NCI-H446 treated with DMSO at 0.1 percent for 48 hours (cell line): ENCODE measurements at regions not wholly inside any gene's neighbourhood (a gene's known extent, or its start where the extent isn't known, plus 50 kb on each side); places are given as distances from the start of the nearest gene placed in this dataset.

Source experiments
- DNase-seq: peaks from one replicate; lab custom pipeline; 2025; lab: John Stamatoyannopoulos, UW

DNA sequence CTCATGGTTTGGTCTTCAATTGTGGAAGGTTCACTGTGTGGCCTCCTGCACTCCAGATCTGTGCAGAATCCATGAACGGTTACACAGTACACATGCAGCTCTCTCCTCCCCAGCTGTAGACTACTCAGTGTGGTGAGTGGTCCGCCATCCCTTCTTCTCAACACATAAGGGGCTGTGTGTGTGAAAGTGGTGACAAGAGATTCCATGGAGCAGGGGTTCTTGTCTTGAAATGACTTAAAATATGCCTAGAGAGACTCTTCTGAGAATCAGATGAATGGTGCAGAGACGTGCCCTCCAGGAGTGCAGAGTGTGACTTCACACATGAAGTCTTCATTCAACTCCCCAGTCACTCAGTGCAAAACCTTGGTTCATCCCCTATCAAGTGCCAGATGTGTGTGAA is 151.0 kb upstream of the COPS8 start:
- DNase-seq: no peak

GRCh38 chr2:236935083-236935482 is 150.6 kb upstream of the COPS8 start:
- no peak for DNase-seq

GRCh38 chr2:236935631-236936445 is 149.9 kb upstream of the COPS8 start:
- DNase-seq: no peak

DNA sequence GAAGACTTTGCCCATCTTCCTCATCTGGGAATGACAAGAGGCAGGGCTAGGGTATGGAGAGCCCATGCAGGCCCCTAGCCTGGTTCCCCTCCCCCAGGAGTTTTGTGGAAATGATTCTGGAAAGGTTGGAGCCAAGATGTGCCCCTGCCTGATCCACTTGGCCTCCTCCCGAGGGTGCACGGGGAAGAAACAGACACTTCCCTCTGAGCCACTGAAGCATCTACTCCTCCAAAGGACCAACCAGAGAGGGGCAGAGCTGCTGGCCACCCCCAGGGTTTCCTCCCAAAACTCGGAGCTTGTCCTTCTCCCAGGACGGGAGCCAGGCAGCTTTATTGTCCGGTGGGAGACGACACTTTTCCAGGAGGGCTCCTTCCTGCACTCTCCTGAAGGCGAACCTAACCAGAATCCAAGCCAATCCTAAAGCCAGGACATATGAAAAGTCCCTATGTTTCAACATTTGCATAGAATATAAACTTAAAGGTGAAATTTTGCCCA is 149.2 kb upstream of the COPS8 start:
- DNase-seq: no peak

DNA sequence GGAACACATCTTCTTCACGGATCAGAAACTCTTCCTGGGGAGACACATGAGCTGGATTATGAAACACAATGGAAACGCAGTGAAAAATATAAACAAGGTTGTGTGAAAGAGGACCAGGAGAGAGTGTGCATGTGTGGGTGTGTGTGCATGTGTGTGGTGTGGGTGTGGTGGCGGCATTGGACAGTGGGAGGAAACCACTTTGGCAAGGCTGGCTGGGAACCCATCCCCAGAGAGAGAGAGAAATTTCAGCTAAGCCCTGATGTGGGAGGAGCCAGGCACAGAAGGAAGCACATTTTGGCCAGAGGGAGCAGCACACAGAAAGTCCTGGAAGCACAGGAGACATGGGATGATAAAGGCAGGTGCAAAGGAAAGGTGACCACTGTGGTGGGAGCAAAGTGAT is 147.6 kb upstream of the COPS8 start:
- no peak for DNase-seq

DNA sequence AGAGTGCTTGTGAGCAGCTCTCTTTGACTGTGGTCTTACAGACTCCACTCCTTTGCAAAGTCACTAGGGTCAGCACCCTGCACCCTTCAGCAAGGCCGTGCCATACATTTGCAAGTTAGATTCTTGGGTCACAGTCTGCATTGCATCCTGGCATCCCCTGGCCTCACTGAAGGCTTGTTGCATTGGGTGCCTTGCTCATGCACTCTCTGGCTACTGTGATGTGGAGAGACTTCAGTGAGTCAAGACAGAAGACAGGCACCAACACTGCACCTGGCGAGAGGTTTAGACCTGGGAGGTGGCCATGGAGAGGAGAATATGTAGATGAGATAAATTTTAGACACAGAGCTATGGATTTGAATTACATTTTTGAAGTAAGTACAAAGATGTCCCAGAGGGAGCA is 146.4 kb upstream of the COPS8 start:
- no peak for DNase-seq

GRCh38 chr2:236939721-236940231 is 145.9 kb upstream of the COPS8 start:
- peak; percentile 44 for DNase-seq

GRCh38 chr2:236940497-236940896 is 145.2 kb upstream of the COPS8 start:
- DNase-seq: no peak

DNA sequence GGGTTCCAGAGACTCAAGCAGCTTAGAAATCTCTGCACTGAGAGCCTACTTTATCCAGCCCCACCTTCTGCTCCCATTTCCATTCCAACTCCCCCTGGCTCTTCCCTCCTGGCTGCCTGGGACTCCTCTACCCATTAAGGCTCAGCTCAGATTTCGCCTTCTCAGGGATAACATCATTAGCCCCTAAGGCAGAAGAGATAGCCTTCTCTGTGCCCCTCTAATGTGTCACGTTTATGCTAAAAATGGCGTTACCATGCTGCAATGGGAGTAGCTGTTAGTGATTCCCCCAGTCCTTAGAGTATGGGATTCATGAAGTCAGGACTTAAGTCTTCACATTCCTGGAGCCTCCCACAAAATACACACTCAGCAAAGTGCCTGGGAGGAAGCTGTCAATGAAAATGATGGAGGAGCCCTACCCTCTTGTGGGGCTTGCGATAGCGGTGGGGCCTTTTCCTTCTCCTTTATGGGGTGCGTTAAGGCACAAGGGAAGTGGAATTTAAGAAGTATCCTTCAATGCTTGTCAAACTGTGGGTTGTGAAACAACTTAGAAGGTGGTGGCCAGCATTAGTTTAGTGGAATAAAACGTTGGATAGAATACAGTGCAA is 144.7 kb upstream of the COPS8 start:
- no peak for DNase-seq

DNA sequence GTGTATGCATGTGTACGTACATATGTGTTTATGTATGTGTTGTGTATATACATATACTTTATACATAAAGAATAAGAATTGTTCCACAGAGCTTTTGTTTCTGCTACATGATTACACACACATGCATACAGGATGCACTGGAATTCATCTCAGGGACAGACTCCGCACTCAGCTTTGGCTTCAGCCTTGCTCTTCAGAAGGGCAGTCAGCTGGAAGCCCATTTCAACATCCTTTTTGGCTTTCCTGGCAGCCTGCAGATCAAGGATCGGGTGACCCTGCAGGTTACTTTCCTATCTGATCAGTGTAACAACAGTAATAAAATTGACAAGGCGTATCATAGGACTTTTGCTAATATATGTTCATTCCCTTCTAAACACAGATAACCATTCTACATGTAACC is 144.1 kb upstream of the COPS8 start:
- no peak for DNase-seq

GRCh38 chr2:236942554-236942953 is 143.1 kb upstream of the COPS8 start:
- no peak for DNase-seq

DNA sequence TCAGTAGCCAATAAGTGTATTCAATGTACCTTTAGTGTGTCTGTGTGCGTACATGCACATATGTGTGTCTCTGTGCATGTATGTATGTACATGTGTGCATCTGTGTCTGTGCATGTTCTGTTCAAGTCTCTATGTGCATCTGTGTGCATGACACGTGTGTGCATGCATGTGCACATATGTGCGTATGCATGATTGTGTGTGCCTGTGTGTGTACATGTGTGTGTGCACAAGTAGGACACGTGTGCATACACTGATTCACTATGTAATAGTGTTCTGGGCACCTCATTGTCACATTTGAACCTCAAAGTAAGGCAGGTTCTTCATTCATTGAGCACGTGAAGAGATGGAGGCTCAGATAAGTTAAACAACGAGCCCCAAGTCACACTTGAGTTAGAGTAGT is 142.6 kb upstream of the COPS8 start:
- no peak for DNase-seq

GRCh38 chr2:236943841-236944513 is 141.7 kb upstream of the COPS8 start:
- no peak for DNase-seq

DNA sequence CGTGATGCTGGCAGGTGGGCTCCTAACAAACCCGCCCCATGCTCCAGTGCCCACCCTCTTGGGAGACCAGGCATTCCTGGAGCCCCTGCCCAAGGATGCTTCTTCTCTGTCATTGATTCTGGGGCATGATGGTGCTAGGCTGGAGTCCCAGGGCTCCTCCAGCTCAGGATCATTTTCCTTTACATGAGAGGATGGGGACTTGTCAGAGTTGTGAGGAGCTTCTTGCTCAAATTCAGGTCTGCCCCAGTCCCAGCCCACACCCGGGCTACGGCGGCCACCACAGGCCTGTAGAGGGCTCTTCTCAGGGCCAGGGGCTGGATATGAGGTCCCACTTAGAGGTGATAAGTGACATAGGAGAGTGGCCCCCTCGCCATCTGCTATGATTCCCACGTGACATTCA is 141.1 kb upstream of the COPS8 start:
- no peak for DNase-seq

- no peak for DNase-seq
Observed at GRCh38 chr2:236945431-236946016, 140.2 kb upstream of the COPS8 start.

DNA sequence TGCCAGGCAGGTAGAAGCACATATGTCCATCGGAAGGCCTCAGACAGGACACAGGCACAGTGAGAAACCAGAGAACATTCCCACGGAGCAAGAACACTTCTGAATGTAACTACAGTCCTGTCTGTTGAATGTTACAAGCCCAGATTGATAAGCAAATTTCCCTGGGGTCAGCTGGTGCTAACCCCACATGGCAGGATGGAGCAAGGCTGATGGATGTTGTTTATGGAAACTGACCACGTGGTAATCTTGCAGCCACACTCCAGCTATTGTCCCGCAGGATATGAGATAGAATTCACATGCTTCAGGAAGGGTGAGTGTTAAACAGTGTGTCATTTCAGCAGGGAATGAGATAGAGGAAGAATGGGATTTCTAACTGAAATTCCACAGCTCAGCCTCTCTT is 138.8 kb upstream of the COPS8 start:
- DNase-seq: no peak

GRCh38 chr2:236947294-236947693 is 138.4 kb upstream of the COPS8 start:
- no peak for DNase-seq

DNA sequence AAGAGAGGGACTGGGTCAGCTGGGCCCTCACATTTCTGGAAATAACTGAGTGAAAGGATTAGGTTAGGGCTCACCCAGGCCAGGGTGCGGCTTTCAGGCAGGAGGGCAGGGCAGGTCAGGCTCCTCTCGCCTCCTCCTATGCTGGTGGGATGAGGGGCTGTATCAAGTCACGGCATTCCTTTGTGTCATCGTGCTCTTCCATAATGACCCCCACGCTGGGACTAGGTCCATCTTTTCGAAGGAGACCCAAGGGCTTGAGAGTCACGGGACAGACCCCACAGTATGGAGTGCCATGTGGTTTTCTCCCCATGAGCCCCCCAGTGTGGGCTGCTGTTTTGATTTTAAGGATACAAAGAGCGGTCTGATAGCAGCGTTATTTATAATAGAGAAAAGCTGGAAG is 137.8 kb upstream of the COPS8 start:
- DNase-seq: no peak

DNA sequence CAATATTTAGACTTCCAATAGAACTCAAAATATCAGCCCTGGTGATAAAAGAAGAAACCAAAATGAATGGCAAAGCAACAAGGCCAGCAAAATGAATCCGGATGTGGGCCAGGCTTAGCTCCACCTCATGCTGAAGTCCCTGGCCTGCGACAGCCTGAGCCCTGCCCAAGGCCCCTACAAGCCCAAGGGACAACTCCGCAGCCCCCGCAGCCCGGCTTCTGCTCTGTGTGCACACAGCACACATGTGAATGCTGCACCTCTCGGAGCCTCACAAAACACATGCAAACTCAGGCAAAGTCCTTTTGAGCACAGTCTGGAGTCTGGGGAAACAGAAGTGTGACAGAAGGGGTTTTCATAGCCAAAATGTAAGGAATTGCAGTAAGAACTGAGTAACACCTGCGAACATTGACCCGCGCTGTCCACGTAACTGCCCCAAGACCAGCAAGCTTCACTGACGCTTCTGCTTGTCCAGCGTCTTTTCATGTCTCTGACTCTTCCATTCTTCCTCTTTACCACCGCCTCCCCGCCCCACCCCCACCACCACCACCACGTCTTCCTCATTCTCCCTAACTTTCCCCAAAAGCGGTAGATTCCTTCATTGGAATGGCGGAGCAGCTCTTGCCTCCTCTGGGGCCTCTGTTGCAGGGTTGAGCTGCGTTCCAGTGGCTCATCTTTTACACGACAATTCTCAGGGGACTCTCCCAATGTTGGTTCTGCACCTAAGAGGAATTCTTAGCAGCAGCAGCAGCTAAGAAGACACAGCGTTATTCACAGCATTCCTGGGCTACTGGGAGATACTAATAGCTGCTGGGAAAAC is 136.4 kb upstream of the COPS8 start:
- no peak for DNase-seq

DNA sequence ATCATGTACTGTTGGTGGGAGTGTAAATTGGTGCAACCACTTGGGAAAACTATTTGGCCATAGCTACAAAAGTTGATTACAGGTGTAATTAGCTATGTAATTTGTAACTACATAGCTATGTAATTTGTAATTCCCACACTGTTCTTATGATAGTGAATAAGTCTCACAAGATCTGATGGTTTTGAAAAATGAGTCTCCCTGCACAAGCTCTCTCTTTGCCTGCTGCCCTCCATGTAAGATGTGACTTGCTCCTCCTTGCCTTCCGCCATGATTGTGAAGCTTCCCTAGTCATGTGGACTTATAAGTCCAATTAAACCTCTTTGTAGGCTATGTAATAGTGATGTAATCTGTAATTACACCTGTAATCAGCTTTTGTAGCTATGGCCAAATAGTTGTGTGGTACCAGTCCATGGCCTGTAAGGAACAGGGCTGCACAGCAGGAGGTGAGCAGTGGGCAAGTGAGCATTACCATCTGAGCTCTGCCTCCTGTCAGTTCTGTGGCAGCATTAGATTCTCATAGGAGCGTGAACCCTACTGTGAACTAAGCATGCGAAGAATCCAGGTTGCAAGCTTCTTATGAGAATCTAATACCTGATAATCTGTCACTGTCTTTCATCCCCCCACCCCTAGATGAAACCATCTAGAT is 133.7 kb upstream of the COPS8 start:
- DNase-seq: no peak

GRCh38 chr2:236954641-236955040 is 131.0 kb upstream of the COPS8 start:
- DNase-seq: no peak
